GM21447 (cell line): ENCODE measurements at regions not wholly inside any gene's neighbourhood (a gene's known extent, or its start where the extent isn't known, plus 50 kb on each side); places are given as distances from the start of the nearest gene placed in this dataset.

Experiments used
- ATAC-seq: cut with Tn5 transposase; IDR thresholded peaks from one replicate; pipeline ENCODE4 v1.9.1; 2021; ENCODE audit not compliant: unreplicated experiment

DNA sequence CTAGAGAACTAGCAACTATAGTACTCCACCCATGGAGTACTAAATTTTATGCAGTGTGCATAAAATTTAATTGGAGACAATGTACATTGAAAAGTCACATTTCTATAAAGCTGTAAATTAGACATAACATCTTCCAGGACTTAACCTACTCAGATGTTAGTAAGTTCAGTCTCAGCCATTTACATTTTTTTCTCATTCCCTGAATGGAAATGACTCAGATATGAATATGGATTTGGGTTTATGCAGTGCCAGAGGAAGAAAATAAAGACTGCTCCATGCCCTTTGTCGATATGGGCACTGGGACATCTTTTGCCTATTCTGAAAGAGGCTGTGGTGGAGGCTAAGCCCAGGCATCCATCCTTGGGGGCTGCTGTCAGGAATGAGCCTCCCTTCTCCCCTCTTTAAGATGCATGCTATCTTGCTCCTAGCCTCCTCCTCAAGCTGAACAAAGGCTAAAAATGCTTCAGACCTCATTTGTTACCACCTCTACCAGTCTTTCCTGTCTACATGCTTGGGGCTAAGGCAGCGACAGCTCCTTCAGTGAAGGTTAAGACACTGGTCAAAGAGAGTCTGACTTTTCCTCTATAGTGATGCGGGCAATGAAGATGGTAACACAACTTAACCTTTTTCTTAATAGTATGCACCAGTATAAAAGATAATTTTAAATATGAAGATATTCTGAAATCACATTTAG is 486.8 kb upstream of the ANKRD30A start:
- ATAC-seq, result no peak

DNA sequence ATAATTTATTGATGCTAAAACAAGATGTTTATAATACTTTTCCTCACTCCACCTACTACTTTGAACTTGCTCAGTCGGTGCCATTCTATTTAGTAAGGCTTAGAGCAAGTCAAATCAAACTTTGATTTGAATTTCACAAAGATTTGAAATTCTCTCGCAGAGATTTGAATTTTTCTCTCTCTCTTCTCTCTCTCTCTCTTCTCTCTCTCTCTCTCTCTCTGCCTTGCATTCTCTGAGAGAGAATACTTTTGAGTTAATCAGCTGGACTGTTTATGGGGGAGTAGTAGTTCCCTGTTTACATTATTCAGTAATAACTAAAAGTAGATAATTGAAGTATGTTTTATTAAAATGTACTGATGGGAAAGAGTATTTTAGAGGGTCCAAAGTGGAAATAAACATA is 488.5 kb upstream of the ANKRD30A start:
- ATAC-seq, result no peak

- no peak for ATAC-seq
Observed at GRCh38 chr10:36636285-36636839, 489.0 kb upstream of the ANKRD30A start.

DNA sequence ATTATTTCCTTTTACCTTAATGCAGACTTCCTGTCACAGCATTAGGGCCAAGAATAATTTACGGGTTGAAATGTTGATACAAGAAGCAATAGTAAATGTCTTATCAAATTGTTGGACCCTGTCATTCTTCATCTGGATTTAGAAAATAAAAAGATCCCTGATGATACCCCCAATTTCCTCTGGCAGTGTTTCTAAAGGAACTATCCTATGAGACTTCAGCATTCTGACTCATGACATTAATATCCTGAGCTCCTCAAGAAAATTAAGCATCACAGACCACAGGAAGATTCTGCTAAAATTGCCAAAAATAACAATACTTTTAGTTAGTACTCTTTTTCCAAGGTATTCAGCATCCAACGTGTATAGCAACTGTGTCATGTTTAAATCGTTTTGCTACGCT is 490.5 kb upstream of the ANKRD30A start:
- ATAC-seq, result no peak

DNA sequence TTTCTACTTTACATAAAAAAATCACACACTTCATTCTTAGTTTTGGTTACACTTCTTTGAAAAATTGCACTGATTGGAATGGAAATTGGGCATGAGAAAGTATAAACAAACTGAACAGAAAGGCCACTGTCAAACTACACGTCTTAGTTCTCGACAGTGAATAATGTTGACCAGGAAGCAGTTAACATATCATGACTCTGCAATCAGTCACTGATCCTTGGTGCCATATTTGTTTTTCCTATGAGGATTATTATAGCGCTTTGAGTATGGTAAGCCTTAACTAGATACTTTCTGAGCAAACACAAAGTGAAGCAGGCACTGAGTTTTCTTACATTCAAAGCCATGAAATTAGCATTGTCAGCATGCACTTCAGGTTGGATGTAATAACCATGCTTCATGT is 495.1 kb upstream of the ANKRD30A start:
- no peak for ATAC-seq

GRCh38 chr10:36629476-36629875 is 495.9 kb upstream of the ANKRD30A start:
- no peak for ATAC-seq

- no peak for ATAC-seq
Observed at GRCh38 chr10:36624551-36625100, 500.8 kb upstream of the ANKRD30A start.

DNA sequence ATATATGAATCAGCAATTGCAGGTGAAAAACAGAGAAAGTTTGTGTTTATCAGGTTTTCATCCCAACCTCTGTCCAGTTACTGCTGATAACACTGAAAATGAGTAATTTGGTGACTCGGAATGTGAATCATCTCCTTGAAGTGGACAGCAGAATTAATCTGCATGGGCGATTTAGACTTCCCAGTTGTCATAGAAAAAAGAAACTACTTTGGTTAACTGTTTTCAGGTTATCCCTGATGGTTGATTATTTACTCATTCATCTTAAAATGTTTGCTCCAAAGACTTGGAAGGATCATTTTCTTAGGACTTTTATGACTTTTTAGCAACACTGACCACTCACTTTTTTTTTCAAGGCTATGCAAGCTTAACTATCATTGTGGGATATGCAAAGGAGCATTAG is 504.1 kb upstream of the ANKRD30A start:
- ATAC-seq, result no peak

GRCh38 chr10:36612436-36612835 is 513.0 kb upstream of the ANKRD30A start:
- no peak for ATAC-seq

- no peak for ATAC-seq
Observed at GRCh38 chr10:36608866-36609265, 516.5 kb upstream of the ANKRD30A start.

DNA sequence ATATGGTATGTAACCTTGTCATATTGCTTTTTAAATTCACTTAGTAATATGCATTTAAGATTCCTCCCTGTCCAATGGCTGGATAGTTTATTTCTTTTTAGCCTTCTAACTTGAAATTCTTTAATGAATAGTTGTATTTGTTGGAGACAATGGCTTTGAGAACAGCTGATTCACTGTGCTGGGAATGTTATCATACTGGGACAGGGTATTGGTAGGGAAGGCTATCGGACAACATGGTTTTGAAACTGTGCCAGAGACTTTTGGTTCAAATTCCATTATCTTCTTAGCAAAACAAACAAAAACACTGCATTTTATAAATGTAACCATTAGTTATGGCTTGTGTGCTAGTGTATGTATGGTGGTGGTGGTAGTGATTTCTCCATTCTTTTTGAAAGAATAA is 517.1 kb upstream of the ANKRD30A start:
- ATAC-seq, result no peak

DNA sequence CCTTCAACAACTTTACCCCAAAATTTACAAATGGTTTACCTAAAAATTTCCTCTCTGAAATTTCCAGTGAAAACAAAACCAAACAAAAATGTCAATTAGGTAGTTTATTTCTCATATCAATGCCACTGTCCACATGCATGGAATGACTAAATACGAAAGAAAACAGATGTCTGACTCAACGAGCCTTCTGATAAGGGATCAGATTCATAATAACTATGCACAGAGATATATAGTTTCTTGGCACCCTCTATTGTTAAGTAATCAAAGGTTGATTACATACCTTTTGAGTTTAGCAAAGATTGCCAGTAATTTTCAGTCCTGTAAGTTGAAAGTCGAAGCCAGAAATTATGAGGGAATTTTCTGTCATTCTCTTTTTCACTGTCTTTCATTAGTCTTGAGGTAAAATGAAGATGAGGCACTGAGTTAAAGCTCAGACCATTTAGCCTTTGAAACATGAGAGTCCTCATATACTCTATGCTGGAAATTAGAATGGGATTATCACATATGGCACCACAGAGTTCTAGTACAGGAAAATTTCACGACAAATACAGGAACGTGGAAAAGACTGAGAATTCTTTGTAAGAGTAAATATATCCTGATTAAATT is 519.1 kb upstream of the ANKRD30A start:
- no peak for ATAC-seq

GRCh38 chr10:36604316-36604715 is 521.1 kb upstream of the ANKRD30A start:
- ATAC-seq, result no peak

GRCh38 chr10:36603688-36604087 is 521.7 kb upstream of the ANKRD30A start:
- ATAC-seq, result no peak

GRCh38 chr10:36602374-36602773 is 523.0 kb upstream of the ANKRD30A start:
- no peak for ATAC-seq

DNA sequence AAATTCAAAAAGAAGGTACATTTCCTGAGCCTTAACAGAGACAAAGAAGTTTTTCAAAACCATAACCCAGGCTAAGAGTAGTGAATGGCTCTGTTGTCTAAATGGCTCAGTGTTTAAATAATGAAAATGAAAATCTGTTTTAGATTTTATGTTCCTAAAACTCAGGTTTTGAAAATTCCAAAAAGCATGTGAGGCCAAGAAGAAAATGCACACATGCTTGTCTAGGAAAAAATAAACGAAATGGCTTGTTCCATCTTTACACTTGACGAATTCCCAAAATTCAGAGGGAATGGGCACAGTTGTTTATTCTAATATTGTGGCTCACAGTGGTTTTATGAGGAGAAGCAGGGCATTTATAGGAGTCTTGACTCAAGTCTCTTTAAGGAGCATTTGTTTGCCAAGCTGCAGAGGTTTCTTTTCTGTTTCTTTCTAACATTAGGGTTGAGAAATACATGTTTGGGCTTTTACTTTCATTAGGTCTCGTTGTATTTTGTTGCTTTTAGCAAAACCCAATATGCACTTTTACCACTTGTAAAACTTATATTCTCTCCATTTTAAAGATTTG is 527.6 kb upstream of the ANKRD30A start:
- ATAC-seq, result no peak

DNA sequence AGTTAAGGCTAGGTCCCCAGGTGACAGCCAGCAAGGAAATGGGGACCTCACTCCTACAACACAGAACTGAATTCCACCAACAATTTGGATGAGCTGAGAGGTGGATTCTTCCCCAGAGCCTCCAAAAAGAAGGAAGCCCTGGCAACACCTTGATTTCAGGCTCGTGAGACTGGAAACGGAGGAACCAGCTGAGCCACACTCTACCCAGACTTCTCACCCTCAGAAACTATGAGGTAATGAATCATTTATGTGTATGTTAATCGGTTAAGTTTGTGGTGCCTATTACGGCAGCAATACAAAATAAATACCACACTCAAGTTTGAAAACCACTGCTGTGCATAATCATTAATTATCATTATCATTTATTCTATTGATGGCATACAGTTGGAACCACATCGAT is 532.4 kb upstream of the ANKRD30A start:
- ATAC-seq, result no peak

DNA sequence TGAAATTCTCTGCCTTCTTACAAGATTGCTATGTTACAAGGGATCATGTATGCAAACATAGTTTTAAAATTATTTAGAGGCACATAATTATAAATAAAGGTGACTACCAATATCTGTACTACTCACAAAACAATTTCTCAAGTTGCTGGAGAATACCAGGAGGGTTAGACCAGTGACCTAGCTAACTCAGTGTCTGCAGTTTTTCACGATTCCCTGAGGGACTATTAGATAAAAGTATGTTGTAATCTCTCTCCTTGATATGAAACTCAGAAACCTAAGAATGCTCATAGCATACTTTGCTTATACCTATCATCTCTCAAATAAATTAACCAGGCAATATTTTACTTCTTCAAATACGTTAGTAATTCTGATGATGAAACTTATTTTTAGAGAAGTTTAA is 534.0 kb upstream of the ANKRD30A start:
- ATAC-seq, result no peak

GRCh38 chr10:36583690-36584089 is 541.7 kb upstream of the ANKRD30A start:
- ATAC-seq, result no peak

DNA sequence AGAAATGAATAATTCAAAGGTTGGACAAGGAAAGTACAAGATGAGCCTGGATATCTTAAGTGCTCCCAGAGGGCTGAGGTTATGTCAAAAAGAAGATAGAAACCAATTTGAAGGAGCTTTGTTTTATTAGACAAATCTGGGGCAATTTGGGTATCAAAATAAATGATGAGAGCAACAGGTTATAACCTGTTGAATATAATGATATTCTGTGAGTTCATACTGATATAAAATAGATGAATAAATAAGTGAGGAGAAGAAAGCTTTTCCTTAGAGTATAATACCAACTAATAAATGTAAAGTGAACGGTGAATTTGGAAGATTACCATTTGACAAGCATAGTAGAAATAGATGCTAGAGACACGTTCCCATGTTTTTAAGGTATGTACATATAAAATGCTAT is 544.2 kb upstream of the ANKRD30A start:
- ATAC-seq, result no peak

DNA sequence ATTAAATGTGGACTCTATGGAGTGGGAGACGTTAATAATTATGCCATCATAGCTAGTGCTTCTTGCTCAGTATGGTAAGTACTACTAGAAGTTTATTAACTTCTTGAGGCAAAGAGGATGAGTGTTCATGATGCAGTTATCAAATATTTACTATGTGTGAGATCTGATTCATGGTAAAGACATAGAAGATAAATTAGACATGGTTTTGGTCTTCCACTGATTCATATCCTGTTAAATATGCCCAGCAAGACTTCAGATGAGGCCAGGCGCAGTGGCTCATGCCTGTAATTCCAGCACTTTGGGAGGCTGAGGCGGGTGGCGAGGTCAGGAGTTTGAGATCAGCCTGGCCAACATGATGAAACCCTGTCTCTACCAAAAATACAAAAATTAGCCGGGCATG is 547.1 kb upstream of the ANKRD30A start:
- ATAC-seq, result no peak

GRCh38 chr10:36577126-36577525 is 548.3 kb upstream of the ANKRD30A start:
- no peak for ATAC-seq
